Thymus (tissue), 11 donors: ENCODE measurements at regions not wholly inside any gene's neighbourhood (a gene's known extent, or its start where the extent isn't known, plus 50 kb on each side); places are given as distances from the start of the nearest gene placed in this dataset.

Experiments used
- DNase-seq, 9 donors: peaks; one replicate each; pipeline ENCODE4 v3.0.0-alpha.2; 2013; ENCODE audit warnings: low spot score in 9 of 9, low read depth in 6 of 9, missing footprints in 1 of 9
- H3K27ac ChIP-seq, 2 donors: one replicate each; pipeline ENCODE4 v1.5.1; 2013; ENCODE audit warnings: control low read depth in 1 of 2, low read depth in 1 of 2, low read length in 1 of 2, mild to moderate bottlenecking in 1 of 2, moderate library complexity in 1 of 2
- H3K27me3 ChIP-seq, 2 donors: one replicate each; pipeline ENCODE4 v1.5.1; 2013; ENCODE audit warnings: low read length in 1 of 2; ENCODE audit not compliant: control insufficient read depth in 2 of 2, insufficient read depth in 1 of 2
- H3K36me3 ChIP-seq, 2 donors: one replicate each; pipeline ENCODE4 v1.5.1; 2013; ENCODE audit warnings: low read length in 1 of 2, mild to moderate bottlenecking in 1 of 2, moderate library complexity in 1 of 2; ENCODE audit not compliant: control insufficient read depth in 2 of 2, insufficient read depth in 2 of 2
- H3K4me1 ChIP-seq, 2 donors: one replicate each; pipeline ENCODE4 v1.5.1; 2013; ENCODE audit warnings: low read length in 2 of 2; ENCODE audit not compliant: control insufficient read depth in 2 of 2, insufficient read depth in 2 of 2
- H3K4me3 ChIP-seq, 2 donors: one replicate each; pipeline ENCODE4 v1.5.1; 2013; ENCODE audit warnings: low read length in 2 of 2, control low read depth in 1 of 2, mild to moderate bottlenecking in 1 of 2
- H3K9me3 ChIP-seq, 2 donors: one replicate each; pipeline ENCODE4 v1.5.1; 2013; ENCODE audit warnings: low read length in 1 of 2, mild to moderate bottlenecking in 1 of 2; ENCODE audit not compliant: control insufficient read depth in 2 of 2, insufficient read depth in 1 of 2
- WGBS: extraction: QIAGEN DNeasy Blood & Tissue Kit; methylation state at CpG from one replicate; pipeline ENCODE4 v1.1.7; 2013; 5-methylcytosine and 5-hydroxymethylcytosine counted together
- donor health status: healthy.

DNA sequence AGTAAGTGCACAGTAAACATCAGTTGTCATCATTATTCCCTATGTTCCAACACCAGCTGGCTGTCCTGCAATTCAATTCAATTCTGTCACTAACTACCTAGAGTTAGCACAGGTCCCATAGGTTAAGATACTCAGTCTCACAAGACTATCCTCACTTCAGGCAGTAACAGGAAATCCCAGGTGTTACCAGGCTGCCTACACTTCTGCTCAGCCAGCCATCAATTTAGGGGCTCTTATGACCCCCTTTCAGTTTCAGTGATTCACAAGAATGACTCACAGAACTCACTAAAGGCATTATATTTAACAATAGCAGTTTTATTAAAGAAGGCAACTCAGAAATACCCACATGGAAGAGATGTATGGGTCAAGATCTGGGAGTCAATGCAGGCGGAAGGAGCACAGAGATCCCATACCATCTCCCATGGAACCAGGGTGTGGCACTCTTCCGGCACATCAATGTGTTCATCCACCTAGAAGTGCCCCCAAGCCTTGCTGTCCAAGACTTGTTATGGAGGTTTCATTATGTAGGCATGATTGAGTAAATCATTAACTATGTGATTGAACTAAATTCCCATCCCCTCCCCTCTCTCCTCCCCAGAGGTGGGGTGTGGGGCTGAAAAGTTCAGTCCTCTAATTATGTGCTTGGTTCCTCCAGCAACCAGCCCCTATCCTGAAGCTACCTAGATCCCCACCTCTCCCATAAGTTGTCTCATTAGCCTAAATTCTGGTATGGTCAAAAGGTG is 120.8 kb upstream of the WSCD2 start:
- Histone ChIP-seq H3K4me3 (no peak overlapping the region), H3K27me3 (no peaks in the 10 kb centered on the region), H3K27ac (no peak overlapping the region), H3K4me1 (no peaks in the 10 kb centered on the region), H3K36me3 (no peaks in the 10 kb centered on the region), H3K9me3 (no peaks in the 10 kb centered on the region)
- no peak for DNase-seq
- 98% methylated on average over 2 of the region's 2 CpGs for WGBS

GRCh38 chr12:108009442-108010070 is 119.5 kb upstream of the WSCD2 start:
- Histone ChIP-seq H3K4me3 (no peak overlapping the region), H3K27me3 (no peaks in the 10 kb centered on the region), H3K4me1 (no peaks in the 10 kb centered on the region), H3K9me3 (no peaks in the 10 kb centered on the region), H3K27ac (no peak overlapping the region), H3K36me3 (no peaks in the 10 kb centered on the region)
- 62% methylated on average over 4 of the region's 4 CpGs for WGBS
- no peak for DNase-seq

- DNase-seq: no peak
- Histone ChIP-seq H3K9me3 (no peaks in the 10 kb centered on the region), H3K27ac (no peak overlapping the region), H3K4me1 (no peaks in the 10 kb centered on the region), H3K27me3 (no peaks in the 10 kb centered on the region), H3K4me3 (no peak overlapping the region), H3K36me3 (no peaks in the 10 kb centered on the region)
- WGBS: 95% methylated on average over 4 of the region's 4 CpGs
Observed at GRCh38 chr12:108016022-108016564, 113.0 kb upstream of the WSCD2 start.

DNA sequence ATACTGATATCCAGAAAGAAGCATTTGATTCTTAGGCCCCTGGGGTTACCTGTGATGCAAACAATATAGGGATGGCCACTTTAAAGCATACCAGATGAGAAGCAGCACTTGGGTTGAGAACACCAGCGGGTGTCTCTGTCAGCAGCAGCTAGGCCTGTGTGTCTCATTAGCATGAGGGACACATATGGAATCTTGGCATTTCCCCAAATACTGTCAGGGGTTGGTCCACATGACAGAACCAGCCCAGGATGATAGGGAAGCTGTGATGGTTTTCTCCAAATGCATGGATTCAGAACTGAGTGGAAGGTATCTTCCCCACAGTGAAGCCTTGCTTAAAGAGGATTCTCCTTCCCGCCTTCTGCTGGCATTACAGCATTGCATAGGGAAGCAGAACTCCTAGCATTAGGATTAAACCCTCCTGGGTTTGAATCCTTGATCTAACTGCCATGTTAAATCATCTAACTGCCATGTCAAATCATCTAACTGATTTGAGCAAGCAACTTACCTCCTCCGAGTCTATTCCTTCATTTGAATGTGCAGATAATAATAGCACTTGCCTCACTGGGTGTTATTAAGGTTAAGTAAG is 111.5 kb upstream of the WSCD2 start:
- H3K4me1 ChIP-seq: no peaks in the 10 kb centered on the region
- H3K4me3 ChIP-seq: no peak overlapping the region
- H3K9me3 ChIP-seq: no peaks in the 10 kb centered on the region
- no peaks in the 10 kb centered on the region for H3K36me3 ChIP-seq
- 78% methylated on average over 3 of the region's 3 CpGs for WGBS
- no peaks in the 10 kb centered on the region for H3K27me3 ChIP-seq
- H3K27ac ChIP-seq: no peak overlapping the region
- no peak for DNase-seq

DNA sequence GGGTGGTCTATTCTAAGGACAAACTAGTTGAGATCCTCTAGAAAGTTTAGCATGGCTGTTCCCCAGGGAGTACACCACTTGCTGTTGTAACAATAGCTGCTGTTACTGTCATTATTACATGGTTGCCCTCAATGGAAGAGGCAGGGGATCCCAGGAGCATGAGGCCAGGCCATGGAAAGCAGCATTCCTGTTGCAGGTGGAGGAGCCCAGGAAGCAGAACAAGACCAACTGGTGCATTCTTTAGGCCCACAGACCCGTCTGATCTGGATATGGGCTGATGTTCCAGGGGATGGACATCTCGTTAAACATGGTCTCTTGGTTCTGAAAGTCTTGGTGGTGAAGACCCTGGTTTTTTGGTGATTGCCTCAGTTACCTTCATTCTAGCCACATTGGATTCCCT is 109.2 kb upstream of the WSCD2 start:
- no peaks in the 10 kb centered on the region for H3K27me3 ChIP-seq
- DNase-seq: no peak
- H3K4me1 ChIP-seq: no peaks in the 10 kb centered on the region
- H3K9me3 ChIP-seq: no peaks in the 10 kb centered on the region
- WGBS: 79% methylated on average over 2 of the region's 2 CpGs
- no peak overlapping the region for H3K4me3 ChIP-seq
- no peak overlapping the region for H3K27ac ChIP-seq
- no peaks in the 10 kb centered on the region for H3K36me3 ChIP-seq

DNA sequence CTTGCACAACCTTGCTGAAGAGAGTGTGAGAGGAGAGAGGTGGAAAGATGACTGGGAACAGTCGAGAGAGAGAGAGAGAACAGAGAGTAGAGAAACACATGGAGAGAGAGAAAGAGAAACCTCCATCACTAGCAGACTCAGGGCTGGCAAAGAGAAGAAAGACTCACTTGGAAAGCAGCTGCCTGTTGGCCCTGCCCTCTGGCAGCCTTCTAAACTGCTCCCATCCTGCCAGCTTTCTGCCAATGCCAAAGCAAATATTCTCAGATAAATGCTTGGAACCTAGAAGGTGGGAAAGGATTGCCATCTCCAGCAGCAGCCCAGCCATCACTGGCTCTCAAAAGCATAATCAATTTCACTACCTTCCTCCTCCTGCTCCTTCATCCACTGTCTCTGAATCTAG is 107.9 kb upstream of the WSCD2 start:
- Histone ChIP-seq H3K27me3 (no peaks in the 10 kb centered on the region), H3K9me3 (no peaks in the 10 kb centered on the region), H3K4me3 (no peak overlapping the region), H3K36me3 (no peaks in the 10 kb centered on the region), H3K4me1 (no peaks in the 10 kb centered on the region), H3K27ac (no peak overlapping the region)
- DNase-seq: no peak
- 88% methylated on average over 1 of the region's 1 CpG for WGBS

DNA sequence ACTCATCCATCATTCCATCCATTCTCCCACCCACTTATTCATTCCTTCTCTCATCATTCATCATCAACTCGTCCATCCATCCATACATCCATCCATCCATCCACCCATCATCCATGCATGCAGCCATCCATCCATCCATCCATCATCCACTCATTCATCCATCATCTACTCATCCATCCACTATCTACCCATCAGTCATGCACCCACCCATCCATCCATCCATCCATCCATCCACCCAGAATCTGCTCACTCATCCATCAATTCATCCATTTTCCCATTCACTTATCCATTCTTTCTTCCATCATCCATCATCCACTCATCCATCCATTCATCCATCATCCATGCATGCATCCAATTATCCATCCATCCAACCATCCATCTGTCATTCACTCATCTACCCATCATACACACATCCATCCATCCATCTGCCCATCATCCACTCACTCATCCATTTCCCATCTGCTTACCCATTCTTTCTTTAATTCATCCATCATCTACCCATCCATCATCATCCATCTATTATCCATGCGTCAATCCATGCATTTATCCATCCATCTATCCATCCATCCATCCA is 107.1 kb upstream of the WSCD2 start:
- no peak for DNase-seq
- Histone ChIP-seq H3K27me3 (no peaks in the 10 kb centered on the region), H3K4me3 (no peak overlapping the region), H3K9me3 (no peaks in the 10 kb centered on the region), H3K36me3 (no peaks in the 10 kb centered on the region), H3K27ac (no peak overlapping the region), H3K4me1 (no peaks in the 10 kb centered on the region)
- WGBS: 84% methylated on average over 2 of the region's 2 CpGs

DNA sequence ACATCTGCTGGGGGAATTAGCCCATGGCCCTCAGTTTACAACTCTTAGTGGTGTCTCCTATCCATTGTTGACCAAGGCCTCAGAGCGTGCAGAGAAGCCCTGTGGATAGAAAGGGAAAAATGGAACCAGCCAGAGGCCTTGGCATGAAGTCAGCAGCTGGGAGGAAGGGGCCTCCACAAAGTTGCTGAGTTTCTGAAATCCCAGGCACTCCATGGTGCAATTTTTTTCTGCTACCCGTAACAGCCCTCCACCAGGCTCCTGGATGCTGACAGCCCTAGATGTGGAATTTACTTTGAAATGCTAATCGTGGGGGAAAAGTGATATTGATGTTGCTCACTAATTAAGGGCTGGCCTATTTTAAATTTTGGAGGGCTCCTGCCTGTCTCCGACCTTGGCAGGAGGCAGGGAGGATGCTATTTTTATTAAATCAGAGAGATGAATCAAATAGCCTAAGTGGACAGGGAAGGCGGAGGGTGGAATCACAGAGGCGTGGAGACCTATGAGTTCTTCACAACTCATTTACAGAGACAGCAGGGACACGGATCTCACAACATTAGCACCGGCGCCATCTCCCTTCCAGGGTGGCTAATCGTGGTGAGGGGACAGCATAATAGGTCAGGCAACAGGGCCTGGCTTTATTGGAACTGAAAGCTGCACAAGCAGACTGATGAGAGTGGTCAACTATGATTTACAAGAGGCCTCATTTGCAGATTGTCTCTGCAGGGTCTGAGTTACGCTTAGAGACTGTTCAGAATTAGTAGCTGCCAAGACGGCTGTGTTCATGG is 99.8 kb upstream of the WSCD2 start:
- no peak for DNase-seq

More for the DNA sequence above, 99.8 kb upstream of the WSCD2 start:
- peaks cover 0 to 3% of the 10 kb centered on the region in 2 donors for H3K27me3 ChIP-seq
- H3K36me3 ChIP-seq: no peaks in the 10 kb centered on the region
- H3K4me3 ChIP-seq: no peak overlapping the region
- no peak overlapping the region for H3K27ac ChIP-seq
- WGBS: 64% methylated on average over 12 of the region's 12 CpGs
- no peaks in the 10 kb centered on the region for H3K9me3 ChIP-seq
- H3K4me1 ChIP-seq: no peaks in the 10 kb centered on the region
